Aorta (tissue), 5 donors: ENCODE measurements at regions not wholly inside any gene's neighbourhood (a gene's known extent, or its start where the extent isn't known, plus 50 kb on each side); places are given as distances from the start of the nearest gene placed in this dataset.

ENCODE experiments used
- ATAC-seq: fragments of 200-7000 bp; cut with Tn5 transposase; one replicate; pipeline ENCODE4 v1.9.1; 2022; ENCODE audit warnings: moderate library complexity; ENCODE audit not compliant: low FRiP score
- DNase-seq, 2 donors: peaks; one replicate each; pipeline ENCODE4 v3.0.0-alpha.2; 2020
- H3K27ac ChIP-seq, 2 donors: one replicate each; pipeline ENCODE4 v1.5.1; 2013; ENCODE audit warnings: low read length in 2 of 2, mild to moderate bottlenecking in 2 of 2, moderate library complexity in 2 of 2, control low read depth in 1 of 2, inconsistent platforms in 1 of 2, low read depth in 1 of 2
- H3K27me3 ChIP-seq, 2 donors: one replicate each; pipeline ENCODE4 v1.6.1; 2013; ENCODE audit warnings: control low read depth in 1 of 2, low read length in 1 of 2, mild to moderate bottlenecking in 1 of 2, moderate library complexity in 1 of 2; ENCODE audit not compliant: insufficient read depth in 2 of 2, control insufficient read depth in 1 of 2
- H3K36me3 ChIP-seq, 2 donors: one replicate each; pipeline ENCODE4 v1.6.1; 2013; ENCODE audit warnings: control low read depth in 1 of 2, low read length in 1 of 2, mild to moderate bottlenecking in 1 of 2; ENCODE audit not compliant: insufficient read depth in 2 of 2, control insufficient read depth in 1 of 2
- H3K4me1 ChIP-seq, 2 donors: one replicate each; pipeline ENCODE4 v1.6.1; 2013; ENCODE audit warnings: low read length in 2 of 2, control low read depth in 1 of 2, mild to moderate bottlenecking in 1 of 2, moderate library complexity in 1 of 2; ENCODE audit not compliant: insufficient read depth in 2 of 2, control insufficient read depth in 1 of 2
- H3K4me3 ChIP-seq, 2 donors: one replicate each; pipeline ENCODE4 v1.5.1; 2013; ENCODE audit warnings: low read length in 2 of 2, control low read depth in 1 of 2, mild to moderate bottlenecking in 1 of 2
- H3K9me3 ChIP-seq: one replicate; pipeline ENCODE4 v1.6.1; 2013; ENCODE audit warnings: mild to moderate bottlenecking, low read length; ENCODE audit not compliant: control insufficient read depth
- WGBS, 2 donors: extraction: QIAGEN DNeasy Blood & Tissue Kit; methylation state at CpG; one replicate each; pipeline ENCODE4 v1.1.7; 2013; 5-methylcytosine and 5-hydroxymethylcytosine counted together
- intact Hi-C, 2 donors: fragments of 100-400 bp; cut with DNase I; formaldehyde crosslinking; loops; one replicate each; pipeline versions ENCODE4 v1.14.2 to v1.15.0; 2022
- donor health status: healthy with polysubstance abuse.
- donor health status: Bipolar disorder and iron deficiency.
- donor health status: DM: no; HTN: no; CAD: no.
- donor health status: DM: no; HTN: no; CAD: no.
- donor health status: DM: yes; HTN: yes; CAD: no.

- no peak for DNase-seq
- WGBS, 2 donors = 58 to 66% methylated on average over 1 of the region's 1 CpG
- ATAC-seq = no peak
- Histone ChIP-seq H3K4me3 (no peak overlapping the region), H3K4me1 (no peaks in the 10 kb centered on the region), H3K27ac (no peak overlapping the region), H3K9me3 (peaks cover 5% of the 10 kb centered on the region), H3K27me3 (no peaks in the 10 kb centered on the region), H3K36me3 (no peaks in the 10 kb centered on the region)
- intact Hi-C loops = no loop called here
Observed at GRCh38 chr9:22255337-22255736, 191.3 kb upstream of the DMRTA1 start.

- intact Hi-C loops = no loop called here
- Histone ChIP-seq H3K4me1 (no peaks in the 10 kb centered on the region), H3K36me3 (no peaks in the 10 kb centered on the region), H3K27me3 (no peaks in the 10 kb centered on the region), H3K4me3 (no peak overlapping the region), H3K27ac (no peak overlapping the region), H3K9me3 (peaks cover 5% of the 10 kb centered on the region)
- ATAC-seq = no peak
- WGBS, 2 donors = 81 to 85% methylated on average over 3 of the region's 3 CpGs
- DNase-seq = no peak
Observed at GRCh38 chr9:22256381-22256780, 190.2 kb upstream of the DMRTA1 start.

GRCh38 chr9:22257026-22257816 is 189.4 kb upstream of the DMRTA1 start:
- no peak for ATAC-seq

GRCh38 chr9:22265038-22265437 is 181.6 kb upstream of the DMRTA1 start:
- intact Hi-C loops = no loop called here
- H3K4me3 ChIP-seq = no peak overlapping the region
- peaks cover 2% of the 10 kb centered on the region for H3K9me3 ChIP-seq
- H3K27ac ChIP-seq = no peak overlapping the region
- H3K36me3 ChIP-seq = no peaks in the 10 kb centered on the region
- H3K27me3 ChIP-seq = no peaks in the 10 kb centered on the region
- no peaks in the 10 kb centered on the region for H3K4me1 ChIP-seq
- no peak for ATAC-seq
- no peak for DNase-seq

More at GRCh38 chr9:22257026-22257816, 189.4 kb upstream of the DMRTA1 start:
- Histone ChIP-seq H3K9me3 (peaks cover 4% of the 10 kb centered on the region), H3K4me1 (no peaks in the 10 kb centered on the region), H3K27me3 (no peaks in the 10 kb centered on the region), H3K27ac (no peak overlapping the region), H3K4me3 (no peak overlapping the region), H3K36me3 (no peaks in the 10 kb centered on the region)
- no peak for DNase-seq
- intact Hi-C loops = no loop called here

- Histone ChIP-seq H3K36me3 (no peaks in the 10 kb centered on the region), H3K9me3 (peaks cover 2% of the 10 kb centered on the region), H3K27ac (no peak overlapping the region), H3K4me1 (no peaks in the 10 kb centered on the region), H3K27me3 (no peaks in the 10 kb centered on the region), H3K4me3 (no peak overlapping the region)
- DNase-seq (no peak), ATAC-seq (no peak)
- intact Hi-C loops = no loop called here
- 68 to 69% methylated on average over 2 of the region's 2 CpGs for WGBS, 2 donors
Observed at GRCh38 chr9:22265534-22265933, 181.1 kb upstream of the DMRTA1 start.

- no peak overlapping the region for H3K27ac ChIP-seq
- ATAC-seq = no peak
- H3K27me3 ChIP-seq = no peaks in the 10 kb centered on the region
- 90 to 92% methylated on average over 2 of the region's 2 CpGs for WGBS, 2 donors
- no peak overlapping the region for H3K4me3 ChIP-seq
- intact Hi-C loops = no loop called here
- H3K36me3 ChIP-seq = no peaks in the 10 kb centered on the region
- no peak for DNase-seq
- no peaks in the 10 kb centered on the region for H3K4me1 ChIP-seq
- no peaks in the 10 kb centered on the region for H3K9me3 ChIP-seq
Observed at GRCh38 chr9:22274477-22274876, 172.1 kb upstream of the DMRTA1 start.

- ATAC-seq = no peak
- no peak overlapping the region for H3K27ac ChIP-seq
- no peaks in the 10 kb centered on the region for H3K36me3 ChIP-seq
- intact Hi-C loops = no loop called here
- H3K4me3 ChIP-seq = no peak overlapping the region
- no peaks in the 10 kb centered on the region for H3K9me3 ChIP-seq
- no peak for DNase-seq
- H3K27me3 ChIP-seq = no peaks in the 10 kb centered on the region
- H3K4me1 ChIP-seq = no peaks in the 10 kb centered on the region
Observed at GRCh38 chr9:22278426-22278825, 168.2 kb upstream of the DMRTA1 start.

GRCh38 chr9:22279636-22280035 is 167.0 kb upstream of the DMRTA1 start:
- H3K36me3 ChIP-seq = no peaks in the 10 kb centered on the region
- no peaks in the 10 kb centered on the region for H3K27me3 ChIP-seq
- DNase-seq (no peak), ATAC-seq (no peak)
- peaks cover 1% of the 10 kb centered on the region for H3K9me3 ChIP-seq
- 89 to 90% methylated on average over 1 of the region's 1 CpG for WGBS, 2 donors
- H3K4me1 ChIP-seq = no peaks in the 10 kb centered on the region
- intact Hi-C loops = no loop called here
- H3K4me3 ChIP-seq = no peak overlapping the region
- H3K27ac ChIP-seq = no peak overlapping the region

GRCh38 chr9:22285066-22285465 is 161.6 kb upstream of the DMRTA1 start:
- Histone ChIP-seq H3K36me3 (no peaks in the 10 kb centered on the region), H3K4me3 (no peak overlapping the region), H3K27ac (no peak overlapping the region), H3K27me3 (peaks cover 0 to 2% of the 10 kb centered on the region in 2 donors), H3K9me3 (peaks cover 1% of the 10 kb centered on the region), H3K4me1 (no peaks in the 10 kb centered on the region)
- 45 to 46% methylated on average over 1 of the region's 1 CpG for WGBS, 2 donors
- DNase-seq (no peak), ATAC-seq (no peak)
- intact Hi-C loops = no loop called here
